ENCODE measurements at regions not wholly inside any gene's neighbourhood (a gene's known extent, or its start where the extent isn't known, plus 50 kb on each side); places are given as distances from the start of the nearest gene placed in this dataset.

DNA sequence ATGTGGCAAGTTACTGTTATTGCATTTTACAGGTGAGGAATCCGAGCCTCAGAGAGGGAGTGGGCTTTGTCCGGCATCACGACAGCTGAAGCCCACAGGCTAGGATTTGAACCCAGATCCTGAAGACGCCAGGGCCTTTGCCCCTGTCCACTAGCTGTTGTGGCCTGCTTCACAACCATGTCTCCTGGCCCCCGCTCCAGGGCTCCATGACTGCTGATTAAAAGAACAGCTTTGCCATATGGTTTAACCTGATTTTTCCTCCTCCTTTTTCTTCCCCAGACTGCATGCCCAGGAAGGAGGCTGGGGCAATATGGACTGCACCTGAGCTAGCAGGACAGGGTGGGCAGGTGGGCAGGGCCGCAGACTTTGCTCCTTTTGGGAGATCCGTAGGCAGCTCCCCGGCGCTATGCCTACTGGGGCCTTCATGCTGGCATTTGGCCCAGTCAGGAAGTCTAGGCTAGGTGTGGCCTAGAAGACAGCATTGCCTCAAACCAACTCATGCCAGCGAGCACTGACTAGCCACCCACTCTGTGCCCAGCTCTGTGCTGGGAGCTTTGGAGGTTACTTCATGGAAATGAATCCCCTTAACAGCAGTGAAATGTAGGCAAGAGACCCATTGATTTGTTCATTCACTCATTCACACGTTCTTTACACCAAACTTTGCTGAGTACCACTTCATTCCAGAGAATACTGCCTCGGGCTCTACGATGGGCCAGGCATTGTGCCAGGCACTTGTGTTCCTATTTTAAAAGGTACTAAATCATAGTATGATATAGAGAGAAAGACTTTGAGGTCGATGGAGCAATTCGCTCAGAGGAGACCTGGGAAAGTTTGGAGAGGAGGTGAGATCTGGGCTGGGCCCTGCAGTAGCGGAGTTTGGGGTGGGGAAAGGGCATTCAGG, 94.3 kb upstream of the CPEB4 start:
- Histone ChIP-seq H3K27ac (no peak overlapping the region), H3K4me1 (peaks cover 0 to 17% of the 10 kb centered on the region in 2 donors), H3K4me3 (no peak overlapping the region), H3K9me3 (no peaks in the 10 kb centered on the region), H3K36me3 (no peaks in the 10 kb centered on the region), H3K27me3 (no peaks in the 10 kb centered on the region)
- DNase-seq (peak in 1 of 4 donors; percentile 51), ATAC-seq (peak; percentile 48)
- intact Hi-C loops (cut with DNase I), result no loop called here
- TF ChIP-seq, protein P1, sequence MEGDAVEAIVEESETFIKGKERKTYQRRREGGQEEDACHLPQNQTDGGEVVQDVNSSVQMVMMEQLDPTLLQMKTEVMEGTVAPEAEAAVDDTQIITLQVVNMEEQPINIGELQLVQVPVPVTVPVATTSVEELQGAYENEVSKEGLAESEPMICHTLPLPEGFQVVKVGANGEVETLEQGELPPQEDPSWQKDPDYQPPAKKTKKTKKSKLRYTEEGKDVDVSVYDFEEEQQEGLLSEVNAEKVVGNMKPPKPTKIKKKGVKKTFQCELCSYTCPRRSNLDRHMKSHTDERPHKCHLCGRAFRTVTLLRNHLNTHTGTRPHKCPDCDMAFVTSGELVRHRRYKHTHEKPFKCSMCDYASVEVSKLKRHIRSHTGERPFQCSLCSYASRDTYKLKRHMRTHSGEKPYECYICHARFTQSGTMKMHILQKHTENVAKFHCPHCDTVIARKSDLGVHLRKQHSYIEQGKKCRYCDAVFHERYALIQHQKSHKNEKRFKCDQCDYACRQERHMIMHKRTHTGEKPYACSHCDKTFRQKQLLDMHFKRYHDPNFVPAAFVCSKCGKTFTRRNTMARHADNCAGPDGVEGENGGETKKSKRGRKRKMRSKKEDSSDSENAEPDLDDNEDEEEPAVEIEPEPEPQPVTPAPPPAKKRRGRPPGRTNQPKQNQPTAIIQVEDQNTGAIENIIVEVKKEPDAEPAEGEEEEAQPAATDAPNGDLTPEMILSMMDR (IDR thresholded peaks at IDR 0.05), result no peak

DNA sequence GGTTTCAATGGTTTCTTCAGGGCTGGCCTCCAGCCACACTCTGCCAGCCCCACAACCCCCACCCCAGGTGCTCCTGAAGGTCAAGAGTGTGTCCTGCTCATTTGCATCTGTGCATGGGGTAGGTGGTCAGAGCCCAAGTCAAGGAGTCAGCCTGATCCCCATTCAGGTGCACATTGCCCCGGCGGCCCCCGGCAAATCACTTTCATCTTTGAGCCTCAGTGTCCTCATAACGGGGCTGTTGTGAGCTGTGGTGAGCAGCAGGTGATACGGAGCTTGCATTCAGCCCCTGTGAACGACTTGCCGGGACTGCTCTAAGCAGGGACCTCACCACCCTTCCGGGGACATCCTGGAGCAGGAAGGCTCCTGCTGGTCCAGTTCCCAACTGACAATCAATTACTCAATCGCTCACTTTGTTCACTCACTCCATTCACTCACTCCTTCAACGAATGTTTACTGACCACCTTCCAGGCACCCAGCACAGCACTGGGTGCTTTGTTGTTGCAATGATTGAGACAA, 93.2 kb upstream of the CPEB4 start:
- Histone ChIP-seq H3K4me1 (peaks cover 0 to 11% of the 10 kb centered on the region in 2 donors), H3K4me3 (no peak overlapping the region), H3K36me3 (no peaks in the 10 kb centered on the region), H3K27ac (no peak overlapping the region), H3K27me3 (no peaks in the 10 kb centered on the region), H3K9me3 (no peaks in the 10 kb centered on the region)
- intact Hi-C loops (cut with DNase I), result no loop called here
- ATAC-seq (no peak), DNase-seq (no peak)
- TF ChIP-seq, protein P1 (IDR thresholded peaks at IDR 0.05), result no peak

DNA sequence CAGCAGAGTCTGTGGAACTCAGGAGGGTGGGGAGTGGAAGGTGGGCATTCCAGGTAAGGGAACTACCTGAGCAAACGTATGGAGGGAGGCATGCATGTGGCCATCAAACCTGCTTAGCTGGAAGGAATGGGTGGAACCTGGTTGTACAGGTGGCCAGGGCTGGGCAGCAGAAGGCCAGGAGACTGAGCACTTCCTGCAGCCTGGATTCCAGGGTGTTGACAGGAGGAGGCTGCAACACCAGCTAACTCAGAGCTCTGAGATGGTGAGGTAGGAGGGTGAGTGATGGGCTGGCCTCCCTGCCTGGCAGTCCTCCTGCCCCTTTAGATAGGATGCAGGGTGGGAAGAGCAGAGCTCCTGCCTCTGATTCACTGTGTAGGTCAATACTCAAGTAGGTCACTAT, 92.5 kb upstream of the CPEB4 start:
- ATAC-seq (no peak), DNase-seq (no peak)
- TF ChIP-seq, protein P1 (IDR thresholded peaks at IDR 0.05), result no peak
- peaks cover 0 to 11% of the 10 kb centered on the region in 2 donors for H3K4me1 ChIP-seq
- no peak overlapping the region for H3K4me3 ChIP-seq
- intact Hi-C loops (cut with DNase I), result no loop called here
- no peaks in the 10 kb centered on the region for H3K9me3 ChIP-seq
- no peaks in the 10 kb centered on the region for H3K36me3 ChIP-seq
- H3K27ac ChIP-seq, result no peak overlapping the region
- no peaks in the 10 kb centered on the region for H3K27me3 ChIP-seq

DNA sequence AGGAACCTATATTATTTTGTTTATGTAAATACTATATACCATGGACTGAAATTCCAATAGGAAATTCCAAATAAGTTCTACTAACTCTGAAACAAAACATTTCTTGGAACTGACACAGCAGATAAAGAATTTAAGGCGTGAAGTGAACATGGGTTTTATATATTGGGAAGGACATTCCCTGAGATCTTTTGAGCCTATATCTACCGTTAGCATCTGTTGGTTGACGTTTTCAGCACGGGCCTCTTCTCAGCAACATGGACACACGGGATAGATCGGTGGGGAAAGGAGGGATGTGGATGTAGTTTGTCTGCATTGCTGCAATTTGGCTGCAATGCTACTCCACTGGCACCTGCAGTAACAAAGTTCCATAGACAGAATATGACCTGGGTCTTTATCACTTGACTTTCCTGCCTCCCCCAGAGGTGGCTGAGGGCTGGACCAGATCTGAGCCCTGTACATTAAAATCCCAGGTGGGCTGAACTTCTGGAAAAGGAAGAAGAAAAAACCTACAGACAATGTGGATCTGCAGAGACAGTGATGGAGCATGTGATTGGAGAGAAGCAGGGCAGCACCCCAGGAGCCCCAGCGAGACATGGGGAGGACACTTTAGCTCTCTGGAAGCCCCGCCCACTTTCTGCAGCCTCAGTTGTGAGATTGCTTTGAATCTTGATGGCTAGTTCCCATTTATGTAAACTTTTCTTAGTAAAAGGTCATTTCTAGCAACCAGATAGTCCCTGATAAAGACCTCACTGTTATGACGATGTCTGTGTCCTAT, 91.2 kb upstream of the CPEB4 start:
- ATAC-seq (no peak), DNase-seq (no peak)
- Histone ChIP-seq H3K4me3 (no peak overlapping the region), H3K27ac (no peak overlapping the region), H3K36me3 (no peaks in the 10 kb centered on the region), H3K4me1 (peaks cover 0 to 11% of the 10 kb centered on the region in 2 donors), H3K9me3 (no peaks in the 10 kb centered on the region), H3K27me3 (no peaks in the 10 kb centered on the region)
- TF ChIP-seq, protein P1 (IDR thresholded peaks at IDR 0.05), result no peak
- intact Hi-C loops (cut with DNase I), result no loop called here

Data from left lung (tissue), 4 donors.